HG02678 (cell line): ENCODE measurements at regions not wholly inside any gene's neighbourhood (a gene's known extent, or its start where the extent isn't known, plus 50 kb on each side); places are given as distances from the start of the nearest gene placed in this dataset.
"Not testable (repeated sequence)": the region's sequence is repeated elsewhere in the genome, so short reads cannot be mapped to it uniquely, and the experiment has no call there.

Experiments
- ATAC-seq: cut with Tn5 transposase; IDR thresholded peaks from one replicate; pipeline ENCODE4 v1.9.1; 2021; ENCODE audit warnings: mild to moderate bottlenecking, moderate library complexity; ENCODE audit not compliant: unreplicated experiment

DNA sequence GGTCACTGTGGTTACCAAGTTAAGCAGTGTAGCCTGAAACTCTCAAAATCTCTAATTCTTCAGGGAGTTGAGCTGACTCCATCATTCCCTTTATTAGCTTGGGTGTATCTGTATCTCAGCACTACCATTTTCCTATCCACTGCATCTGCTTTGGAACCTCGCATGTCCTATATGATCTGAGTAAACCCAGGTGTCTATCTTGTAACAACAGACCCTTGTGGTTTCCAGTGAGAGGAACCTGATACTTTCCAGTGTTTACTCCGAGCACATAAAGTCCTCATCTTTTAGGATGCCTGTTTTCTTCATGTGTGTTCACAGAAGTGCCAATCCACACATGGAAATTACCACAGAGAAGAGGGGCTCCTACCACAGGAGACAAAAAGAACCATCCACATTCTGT lies 650.4 kb downstream of the LMO4 start:
- no peak for ATAC-seq

DNA sequence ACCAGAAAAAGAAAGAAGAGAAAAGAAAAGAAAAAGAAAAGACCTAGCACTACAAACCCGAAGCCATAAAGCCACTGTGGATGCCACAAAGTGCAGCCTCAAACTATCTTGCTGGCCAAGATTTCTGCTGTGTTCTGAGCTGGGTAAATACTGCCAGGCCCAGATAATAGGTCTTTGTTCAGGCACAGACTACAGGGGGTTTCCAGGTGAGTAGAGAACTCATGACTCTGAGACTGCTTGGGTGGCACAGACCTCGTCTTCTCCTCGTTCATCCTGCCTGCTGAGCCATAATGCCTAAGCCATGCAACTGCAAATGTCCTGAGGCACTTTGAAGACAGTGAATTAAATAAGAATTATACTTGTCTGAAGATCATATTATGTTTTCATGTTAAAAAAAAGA lies 651.8 kb downstream of the LMO4 start:
- ATAC-seq, result no peak

GRCh38 chr1:87981386-87981785 lies 652.7 kb downstream of the LMO4 start:
- no peak for ATAC-seq

- no peak for ATAC-seq
These were observed 653.1 kb downstream of the LMO4 start for GRCh38 chr1:87981810-87982209.

DNA sequence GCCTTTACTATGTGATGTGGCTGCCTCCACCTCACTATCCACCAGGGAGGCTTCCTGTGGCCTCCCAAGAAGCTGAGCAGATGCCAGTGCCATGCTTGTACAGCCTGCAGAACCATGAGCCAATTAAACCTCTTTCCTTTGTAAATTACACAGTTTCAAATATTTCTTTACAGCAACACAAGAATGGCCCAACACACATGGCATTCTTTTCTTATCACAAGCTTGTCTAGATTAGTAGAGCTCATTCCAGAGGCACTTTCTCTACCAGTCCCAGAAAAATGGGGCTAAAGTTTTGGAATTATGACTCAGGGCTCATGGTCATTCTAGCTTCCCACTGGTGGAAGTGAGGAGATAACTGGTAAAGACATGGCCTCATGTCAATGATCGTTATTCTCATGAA lies 655.2 kb downstream of the LMO4 start:
- ATAC-seq, result no peak

DNA sequence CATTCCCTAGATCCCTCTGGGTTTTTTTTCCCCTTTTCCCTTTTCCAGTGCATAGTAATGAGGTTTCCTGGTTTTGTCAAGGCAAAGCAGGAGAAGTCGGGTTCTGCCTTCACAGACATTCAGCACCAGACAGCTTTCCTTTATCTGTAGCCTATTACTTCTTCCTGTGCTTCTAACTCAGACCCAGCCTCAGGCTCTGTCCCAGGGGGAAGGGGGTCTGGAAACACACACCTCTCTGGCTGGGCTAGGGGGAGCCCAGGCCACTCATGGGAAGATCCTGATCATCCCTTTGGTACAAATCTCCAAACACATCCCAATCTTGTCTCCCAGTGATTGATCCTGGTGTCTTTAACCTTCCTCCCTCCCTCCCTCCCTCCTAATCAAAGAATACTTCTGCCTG lies 656.4 kb downstream of the LMO4 start:
- no peak for ATAC-seq

- ATAC-seq, result no peak
These were observed 657.6 kb downstream of the LMO4 start for GRCh38 chr1:87986130-87986866.

- ATAC-seq, result no peak
These were observed 660.7 kb downstream of the LMO4 start for GRCh38 chr1:87989346-87989745.

DNA sequence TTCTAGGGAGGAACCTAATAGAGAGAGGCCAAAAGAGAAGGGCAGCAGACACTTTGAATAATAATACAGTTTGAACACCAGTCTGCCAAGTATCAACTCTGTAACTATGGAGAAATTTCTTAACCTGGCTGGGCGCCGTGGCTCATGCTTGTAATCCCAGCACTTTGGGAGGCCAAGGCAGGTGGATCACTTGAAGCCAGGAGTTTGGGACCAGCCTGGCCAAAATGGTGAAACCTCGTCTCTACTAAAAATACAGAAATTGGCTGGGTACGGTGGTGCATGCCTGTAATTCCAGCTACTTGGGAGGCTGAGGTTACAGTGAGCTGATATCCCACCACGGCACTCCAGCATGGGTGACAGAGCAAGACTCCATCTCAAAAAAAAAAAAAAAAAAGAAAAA lies 663.9 kb downstream of the LMO4 start:
- ATAC-seq, result not testable (repeated sequence)

DNA sequence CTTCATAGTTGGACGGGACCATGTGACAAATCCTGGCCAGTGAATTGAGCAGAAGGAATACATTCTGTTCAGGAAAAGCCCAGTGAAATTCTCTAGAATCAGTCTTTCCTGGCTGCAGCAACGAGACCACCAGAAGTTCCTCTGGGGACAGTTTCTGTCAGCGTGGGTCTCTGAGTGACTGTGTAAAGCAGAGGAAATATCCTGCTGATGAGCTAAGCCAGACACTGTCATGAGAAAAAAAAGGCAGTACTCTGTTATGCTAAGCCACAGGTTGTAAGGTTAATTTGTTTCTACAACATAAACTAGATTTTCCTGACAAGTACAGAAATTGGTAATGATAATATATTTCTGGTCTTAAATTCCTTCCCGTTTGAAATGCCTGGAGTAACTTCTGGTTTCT lies 664.4 kb downstream of the LMO4 start:
- no peak for ATAC-seq

DNA sequence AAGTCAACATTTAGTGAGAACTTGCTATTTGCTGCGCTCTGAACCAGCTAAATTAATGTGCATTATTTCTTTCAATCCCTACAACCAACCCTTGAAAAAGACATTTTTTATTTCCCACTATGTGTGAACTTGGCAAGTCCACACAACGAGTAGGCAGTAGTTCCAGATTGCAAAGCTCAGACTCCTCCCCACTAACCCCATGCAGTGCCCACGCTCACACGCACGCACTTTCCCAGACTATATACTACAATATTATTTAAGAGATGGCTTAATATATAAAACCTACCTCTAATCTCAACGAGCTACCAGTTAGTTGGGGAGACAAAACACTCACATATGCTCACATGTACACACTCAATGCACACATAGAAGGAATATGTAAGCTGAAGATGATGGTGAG lies 671.2 kb downstream of the LMO4 start:
- no peak for ATAC-seq

- no peak for ATAC-seq
These were observed 672.8 kb downstream of the LMO4 start for GRCh38 chr1:88001460-88001859.

- no peak for ATAC-seq
These were observed 674.6 kb downstream of the LMO4 start for GRCh38 chr1:88003255-88003654.

DNA sequence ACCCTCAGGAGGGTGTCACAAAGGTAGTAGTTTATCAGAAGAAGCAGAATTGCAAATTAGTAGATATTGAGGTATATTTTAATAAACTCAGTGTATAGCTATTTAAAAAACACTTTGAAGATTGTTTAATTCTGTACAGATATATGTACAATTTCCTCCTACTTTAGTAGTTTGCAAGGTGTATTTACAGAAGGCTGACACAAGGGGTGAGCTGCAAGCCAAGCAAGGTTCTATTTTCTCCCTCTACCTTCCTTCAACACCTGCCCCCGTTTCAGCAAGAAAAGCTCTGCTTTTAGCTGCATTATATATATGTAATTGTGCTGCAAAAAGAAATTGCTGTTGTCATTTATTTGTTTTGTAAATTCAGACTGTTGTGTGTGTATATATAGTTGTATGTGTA lies 674.2 kb upstream of the PKN2 start:
- ATAC-seq, result no peak

GRCh38 chr1:88013485-88013884 lies 670.6 kb upstream of the PKN2 start:
- no peak for ATAC-seq

GRCh38 chr1:88014131-88014530 lies 669.9 kb upstream of the PKN2 start:
- no peak for ATAC-seq

- no peak for ATAC-seq
These were observed 667.1 kb upstream of the PKN2 start for GRCh38 chr1:88016947-88017346.

DNA sequence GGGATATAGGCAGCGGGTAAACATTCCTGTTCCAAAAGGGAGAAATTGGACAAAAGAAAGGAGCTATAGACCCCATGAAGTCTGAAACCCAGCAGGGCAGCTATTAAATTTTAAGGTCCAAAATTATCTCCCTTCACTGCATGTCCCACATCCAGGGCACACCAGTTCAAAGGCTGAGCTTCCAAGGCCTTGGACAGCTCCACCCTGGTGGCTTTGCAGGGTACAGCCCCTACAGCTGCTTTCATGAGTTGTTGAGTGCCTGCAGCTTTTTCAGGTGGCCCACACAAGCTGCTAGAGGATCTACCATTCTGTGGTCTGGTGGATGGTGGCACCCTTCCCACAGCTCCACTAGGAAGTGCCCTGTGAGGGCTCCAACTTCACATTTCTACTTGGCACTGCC lies 662.5 kb upstream of the PKN2 start:
- ATAC-seq, result no peak

- no peak for ATAC-seq
These were observed 661.6 kb upstream of the PKN2 start for GRCh38 chr1:88022516-88022915.

DNA sequence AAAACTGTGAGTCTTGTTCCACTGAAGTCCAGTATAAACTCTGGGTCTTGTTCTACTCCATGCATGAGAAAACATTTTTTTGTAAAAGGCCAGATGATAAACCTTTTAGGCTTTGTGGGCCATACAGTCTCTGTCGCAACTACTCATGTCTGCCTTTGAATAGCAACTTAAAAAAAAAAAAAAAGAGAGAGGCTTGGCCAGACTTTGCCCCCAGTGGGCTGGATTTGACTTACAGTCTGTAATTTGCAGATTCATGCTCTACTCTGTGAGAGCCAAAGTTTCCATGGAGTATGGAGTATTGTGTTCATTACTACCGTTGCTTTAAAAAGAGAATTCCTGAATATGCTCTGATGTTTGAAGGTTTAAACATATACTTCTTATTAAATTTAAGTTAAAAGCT lies 654.9 kb upstream of the PKN2 start:
- ATAC-seq, result no peak

GRCh38 chr1:88029899-88030298 lies 654.2 kb upstream of the PKN2 start:
- no peak for ATAC-seq

GRCh38 chr1:88035578-88035977 lies 648.5 kb upstream of the PKN2 start:
- ATAC-seq, result no peak

GRCh38 chr1:88036345-88037014 lies 647.6 kb upstream of the PKN2 start:
- no peak for ATAC-seq
